HepG2 (cell line): ENCODE measurements at regions not wholly inside any gene's neighbourhood (a gene's known extent, or its start where the extent isn't known, plus 50 kb on each side); places are given as distances from the start of the nearest gene placed in this dataset.

Experiments used
- ATAC-seq: fragments of 200-7000 bp; cut with Tn5 transposase; 3 replicates; pipeline ENCODE4 v1.9.1; 2020; ENCODE audit warnings: mild to moderate bottlenecking, moderate library complexity
- BruUV-seq: library from RNA; stranded (reverse); fragments of 400-500 nt; replicated peaks from 2 replicates; lab custom pipeline; 2021; lab: Mats Ljungman, UMichigan
- CTCF ChIA-PET: fragments of 300-600 bp; formaldehyde crosslinking; extraction: SDS; loops from one replicate; lab custom pipeline; 2021; ENCODE audit warnings: low total read pairs, inconsistent platforms, low intra/inter-chr PET ratio; lab: Yijun Ruan, JAX
- POLR2A ChIA-PET: fragments of 350-600 bp; sonication (Branson Sonifier 250); formaldehyde crosslinking; loops from one replicate; lab custom pipeline; 2020; ENCODE audit warnings: antibody characterized with exemption, inconsistent platforms; lab: Yijun Ruan, JAX
- DNase-seq: peaks from one replicate; pipeline ENCODE4 v3.0.0-alpha.2; 2015; ENCODE audit warnings: low spot score
- FAIRE-seq: peaks from 3 replicates; lab custom pipeline; 2011; peaks lifted over from hg19 to GRCh38; lab: Jason Lieb, UNC
- H2AFZ ChIP-seq: one replicate; pipeline ENCODE4 v1.6.1; 2011; ENCODE audit warnings: low read length, inconsistent platforms
- H3K27ac ChIP-seq: fragments of 300-600 bp; 3 replicates; pipeline ENCODE4 v1.8.0; 2011; ENCODE audit warnings: mixed run types, mild to moderate bottlenecking, mixed read lengths, low read length, inconsistent platforms; ENCODE audit not compliant: insufficient read depth; ENCODE audit errors: extremely low read length
- H3K27me3 ChIP-seq, 2 experiments: fragments of 200-600 bp in 1 of 2; 2 replicates in 1 of 2; 3 replicates in 1 of 2; pipeline versions ENCODE4 v1.6.0 to v1.8.0; 2011; ENCODE audit warnings: low read length in 2 of 2, mild to moderate bottlenecking in 2 of 2, moderate library complexity in 2 of 2, inconsistent platforms in 1 of 2; ENCODE audit not compliant: insufficient read depth in 2 of 2, control insufficient read depth in 1 of 2
- H3K36me3 ChIP-seq, 2 experiments: fragments of 200-600 bp in 1 of 2; replicated peaks in 1 of 2; 2 replicates in 1 of 2; 3 replicates in 1 of 2; pipeline versions ENCODE4 v1.5.1 to v1.8.0; 2011; ENCODE audit warnings: low read length in 2 of 2, inconsistent platforms in 1 of 2; ENCODE audit not compliant: insufficient read depth in 2 of 2, control insufficient read depth in 1 of 2
- H3K4me1 ChIP-seq: 2 replicates; pipeline ENCODE4 v1.5.1; 2012; ENCODE audit warnings: low read length, inconsistent platforms; ENCODE audit not compliant: insufficient read depth
- H3K4me2 ChIP-seq: 2 replicates; pipeline ENCODE4 v1.6.0; 2011; ENCODE audit warnings: low read depth, low read length, inconsistent platforms
- H3K4me3 ChIP-seq, 3 experiments: fragments of 200-600 bp in 1 of 3; sonication (generic), shearing (Covaris generic) in 1 of 3; replicated peaks in 1 of 3; 2 replicates each; pipeline ENCODE4 v1.5.1; 2011 to 2016; ENCODE audit warnings: low read length in 3 of 3, inconsistent platforms in 2 of 3, low read depth in 2 of 3, mild to moderate bottlenecking in 2 of 3, control low read depth in 1 of 3, mixed read lengths in 1 of 3; ENCODE audit not compliant: insufficient read depth in 1 of 3
- H3K79me2 ChIP-seq: one replicate; pipeline ENCODE4 v1.6.1; 2011; ENCODE audit warnings: low read length, inconsistent platforms; ENCODE audit not compliant: insufficient read depth
- H3K9ac ChIP-seq: 2 replicates; pipeline ENCODE4 v1.6.0; 2011; ENCODE audit warnings: mild to moderate bottlenecking, low read depth, low read length, inconsistent platforms; ENCODE audit not compliant: insufficient read depth
- H3K9me3 ChIP-seq: 2 replicates; pipeline ENCODE4 v1.5.1; 2012; ENCODE audit warnings: mild to moderate bottlenecking, low read length
- H4K20me1 ChIP-seq: 2 replicates; pipeline ENCODE4 v1.6.0; 2011; ENCODE audit warnings: inconsistent platforms, mild to moderate bottlenecking, low read length, moderate library complexity; ENCODE audit not compliant: insufficient read depth
- DR1 ChIP-seq: sonication (generic); formaldehyde crosslinking; IDR thresholded peaks from 2 replicates; pipeline ENCODE4 v1.8.0; 2021; ENCODE audit warnings: mild to moderate bottlenecking, missing genetic modification reagents, inconsistent platforms
- MAF1 ChIP-seq: sonication (generic); formaldehyde crosslinking; IDR thresholded peaks from 2 replicates; pipeline ENCODE4 v1.5.0; 2020; ENCODE audit warnings: missing genetic modification reagents, borderline replicate concordance
- NR2C2 ChIP-seq: sonication (generic); formaldehyde crosslinking; IDR thresholded peaks from 2 replicates; pipeline ENCODE4 v1.4.0; 2020; ENCODE audit warnings: missing genetic modification reagents, mild to moderate bottlenecking, moderate library complexity, borderline replicate concordance
- STAT5B ChIP-seq: sonication (generic); formaldehyde crosslinking; IDR thresholded peaks from 2 replicates; pipeline ENCODE4 v1.4.0; 2020; ENCODE audit warnings: missing genetic modification reagents
- U2AF1 ChIP-seq: fragments of 200-400 bp; formaldehyde crosslinking; optimal IDR thresholded peaks from 2 replicates; pipeline ENCODE3; 2017; ENCODE audit warnings: mild to moderate bottlenecking, low read depth, low read length
- ZHX2 ChIP-seq, 2 experiments: sonication (generic) in 1 of 2; formaldehyde crosslinking in 1 of 2; IDR thresholded peaks; 2 replicates each; pipeline versions ENCODE4 v1.6.1 to v1.9.0; 2014 to 2022; ENCODE audit warnings: antibody characterized with exemption in 1 of 2, borderline replicate concordance in 1 of 2, inconsistent platforms in 1 of 2, low read depth in 1 of 2, missing genetic modification reagents in 1 of 2
- ZNF124 ChIP-seq: sonication (generic); formaldehyde crosslinking; IDR thresholded peaks from 2 replicates; pipeline ENCODE4 v1.4.0; 2020; ENCODE audit warnings: missing genetic modification reagents
- ZNF160 ChIP-seq: sonication (generic); formaldehyde crosslinking; IDR thresholded peaks from 2 replicates; pipeline ENCODE4 v1.8.0; 2022; ENCODE audit warnings: mild to moderate bottlenecking, inconsistent platforms, missing genetic modification reagents
- ZNF317 ChIP-seq: sonication (generic); formaldehyde crosslinking; IDR thresholded peaks from 2 replicates; pipeline ENCODE4 v1.5.0; 2020; ENCODE audit warnings: mild to moderate bottlenecking, missing genetic modification reagents
- WGBS: methylation state at CpG from one replicate; pipeline ENCODE4 v1.1.6; 2017; ENCODE audit warnings: low lambda C conversion rate; 5-methylcytosine and 5-hydroxymethylcytosine counted together
- in situ Hi-C: cut with HindIII; loops from 2 replicates; pipeline ENCODE4 v1.10.0; 2017; ENCODE audit warnings: low pct_unique_long_range_greater_than_20kb; ENCODE audit not compliant: extremely low pct_ligation_motif_present
- intact Hi-C: fragments of 100-400 bp; cut with micrococcal nuclease; formaldehyde crosslinking; loops from one replicate; pipeline ENCODE4 v1.10.0; 2022; ENCODE audit not compliant: unreplicated experiment
- TF ChIP-seq, protein P1 (sequence below): sonication (generic); formaldehyde crosslinking; conservative IDR thresholded peaks from 2 replicates; pipeline ENCODE4 v1.5.0; 2020; ENCODE audit warnings: missing genetic modification reagents
- TF ChIP-seq, protein P2 (sequence below): sonication (generic); formaldehyde crosslinking; IDR thresholded peaks from 2 replicates; pipeline ENCODE4 v1.4.0; 2020; ENCODE audit warnings: missing genetic modification reagents

- TF ChIP-seq, protein P1, sequence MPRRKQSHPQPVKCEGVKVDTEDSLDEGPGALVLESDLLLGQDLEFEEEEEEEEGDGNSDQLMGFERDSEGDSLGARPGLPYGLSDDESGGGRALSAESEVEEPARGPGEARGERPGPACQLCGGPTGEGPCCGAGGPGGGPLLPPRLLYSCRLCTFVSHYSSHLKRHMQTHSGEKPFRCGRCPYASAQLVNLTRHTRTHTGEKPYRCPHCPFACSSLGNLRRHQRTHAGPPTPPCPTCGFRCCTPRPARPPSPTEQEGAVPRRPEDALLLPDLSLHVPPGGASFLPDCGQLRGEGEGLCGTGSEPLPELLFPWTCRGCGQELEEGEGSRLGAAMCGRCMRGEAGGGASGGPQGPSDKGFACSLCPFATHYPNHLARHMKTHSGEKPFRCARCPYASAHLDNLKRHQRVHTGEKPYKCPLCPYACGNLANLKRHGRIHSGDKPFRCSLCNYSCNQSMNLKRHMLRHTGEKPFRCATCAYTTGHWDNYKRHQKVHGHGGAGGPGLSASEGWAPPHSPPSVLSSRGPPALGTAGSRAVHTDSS (CRISPR knock-in tag): no peak
- TF ChIP-seq ZNF124 (CRISPR knock-in tag) (no peak), U2AF1 (no peak)
- TF ChIP-seq, protein P2, sequence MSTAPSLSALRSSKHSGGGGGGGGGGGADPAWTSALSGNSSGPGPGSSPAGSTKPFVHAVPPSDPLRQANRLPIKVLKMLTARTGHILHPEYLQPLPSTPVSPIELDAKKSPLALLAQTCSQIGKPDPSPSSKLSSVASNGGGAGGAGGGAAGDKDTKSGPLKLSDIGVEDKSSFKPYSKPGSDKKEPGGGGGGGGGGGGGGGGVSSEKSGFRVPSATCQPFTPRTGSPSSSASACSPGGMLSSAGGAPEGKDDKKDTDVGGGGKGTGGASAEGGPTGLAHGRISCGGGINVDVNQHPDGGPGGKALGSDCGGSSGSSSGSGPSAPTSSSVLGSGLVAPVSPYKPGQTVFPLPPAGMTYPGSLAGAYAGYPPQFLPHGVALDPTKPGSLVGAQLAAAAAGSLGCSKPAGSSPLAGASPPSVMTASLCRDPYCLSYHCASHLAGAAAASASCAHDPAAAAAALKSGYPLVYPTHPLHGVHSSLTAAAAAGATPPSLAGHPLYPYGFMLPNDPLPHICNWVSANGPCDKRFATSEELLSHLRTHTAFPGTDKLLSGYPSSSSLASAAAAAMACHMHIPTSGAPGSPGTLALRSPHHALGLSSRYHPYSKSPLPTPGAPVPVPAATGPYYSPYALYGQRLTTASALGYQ (CRISPR knock-in tag): no peak
Observed at GRCh38 chr21:25369524-25370300, 237.6 kb downstream of the MRPL39 start (continued).

GRCh38 chr21:25368531-25368930 lies 238.8 kb downstream of the MRPL39 start:
- Histone ChIP-seq H2AFZ (no peak overlapping the region), H4K20me1 (no peaks in the 10 kb centered on the region), H3K4me1 (no peaks in the 10 kb centered on the region), H3K9me3 (peaks cover 51% of the 10 kb centered on the region), H3K36me3 (no peaks in the 10 kb centered on the region), H3K27me3 (no peaks in the 10 kb centered on the region), H3K4me3 (no peak overlapping the region), H3K4me2 (no peak overlapping the region), H3K9ac (no peak overlapping the region), H3K27ac (no peak overlapping the region), H3K79me2 (no peaks in the 10 kb centered on the region)
- no TSS peak for BruUV-seq
- no peak for FAIRE-seq
- intact Hi-C loops: no loop called here
- ChIA-PET CTCF (no interaction called here), POLR2A (no interaction called here)
- in situ Hi-C loops: no loop called here
- DNase-seq: no peak
- WGBS: 8% methylated on average over 7 of the region's 7 CpGs
- no peak for ATAC-seq
- TF ChIP-seq MAF1 (CRISPR knock-in tag): no peak
- TF ChIP-seq ZHX2 (IDR thresholded peaks at IDR 0.05; ENCODE audit: low read depth): no peak
- TF ChIP-seq ZHX2 (CRISPR knock-in tag; IDR thresholded peaks at IDR 0.05; ENCODE audit: borderline replicate concordance): no peak
- no peak for TF ChIP-seq ZNF317 (CRISPR knock-in tag)
- TF ChIP-seq STAT5B: no peak
- TF ChIP-seq DR1 (CRISPR knock-in tag): no peak
- TF ChIP-seq NR2C2 (CRISPR knock-in tag): no peak
- no peak for TF ChIP-seq ZNF160
